Heart right ventricle (tissue), 16 donors: ENCODE measurements at regions not wholly inside any gene's neighbourhood (a gene's known extent, or its start where the extent isn't known, plus 50 kb on each side); places are given as distances from the start of the nearest gene placed in this dataset.

Source experiments
- ATAC-seq, 8 donors: fragments of 200-7000 bp; cut with Tn5 transposase; one replicate each; pipeline ENCODE4 v1.9.1; 2020; ENCODE audit warnings: mild to moderate bottlenecking in 8 of 8, moderate library complexity in 8 of 8, moderate number of reproducible peaks in 1 of 8
- DNase-seq, 2 donors: peaks; one replicate each; pipeline ENCODE4 v3.0.0-alpha.2; 2020
- H3K27ac ChIP-seq, 10 donors: fragments of 200-600 bp; sonication (generic) in 2 of 10; one replicate each; pipeline versions ENCODE4 v1.5.0 to v1.8.0; 2020 to 2022; ENCODE audit warnings: mild to moderate bottlenecking in 3 of 10
- H3K27me3 ChIP-seq, 7 donors: fragments of 200-600 bp; one replicate each; pipeline ENCODE4 v1.8.0; 2021 to 2022; ENCODE audit warnings: mild to moderate bottlenecking in 2 of 7
- H3K36me3 ChIP-seq, 9 donors: fragments of 200-600 bp; sonication (generic) in 1 of 9; one replicate each; pipeline versions ENCODE4 v1.5.0 to v1.8.0; 2020 to 2022; ENCODE audit warnings: mild to moderate bottlenecking in 2 of 9
- H3K4me1 ChIP-seq, 9 donors: fragments of 200-600 bp; sonication (generic) in 1 of 9; one replicate each; pipeline versions ENCODE4 v1.5.0 to v1.8.0; 2020 to 2022; ENCODE audit warnings: mild to moderate bottlenecking in 4 of 9
- H3K4me3 ChIP-seq, 10 donors: fragments of 200-600 bp; sonication (generic) in 2 of 10; one replicate each; pipeline versions ENCODE4 v1.5.0 to v1.8.0; 2020 to 2022; ENCODE audit warnings: mild to moderate bottlenecking in 7 of 10, moderate library complexity in 2 of 10
- H3K9me3 ChIP-seq, 11 donors: fragments of 200-600 bp in 10 of 11; sonication (generic) in 2 of 11; one replicate each; pipeline versions ENCODE4 v1.5.0 to v1.8.0; 2013 to 2022; ENCODE audit warnings: mild to moderate bottlenecking in 2 of 11, control low read depth in 1 of 11, moderate library complexity in 1 of 11
- whole genome bisulfite sequencing, 2 donors: extraction: QIAGEN DNeasy Blood & Tissue Kit; methylation state at CpG; one replicate each; pipeline ENCODE4 v1.1.7; 2013; ENCODE audit warnings: inconsistent platforms in 1 of 2; 5-methylcytosine and 5-hydroxymethylcytosine counted together
- intact Hi-C, 10 donors: fragments of 100-400 bp; cut with DNase I; formaldehyde crosslinking; loops; one replicate each; pipeline versions ENCODE4 v1.11.1 to v1.14.2; 2022
- TF ChIP-seq, protein P1 (sequence below), 9 donors: fragments of 200-600 bp; sonication (generic) in 2 of 9; IDR thresholded peaks; one replicate each; pipeline versions ENCODE4 v1.5.0 to v1.8.0; 2021 to 2022; ENCODE audit warnings: antibody characterized with exemption in 9 of 9, mild to moderate bottlenecking in 5 of 9, moderate library complexity in 1 of 9
- donor health status: Arrhythmogenic right ventricular cardiomyopathy.
- donor health status: ischemic (EF 13 %, LVEDD 7.1; RV severe dilation, severe dysfunction).
- donor health status: healthy with polysubstance abuse.
- donor health status: DM: no; HTN: yes; CAD: no.
- donor health status: DM: no; HTN: no; CAD: no.
- donor health status: ischemic (EF 25% LVEDD 6.9; RV normal size, moderate dysfunction).
- donor health status: ischemic (EF 25% LVEDD 5.7; RV mildly dilated, moderate dysfunction).
- donor health status: healthy.
- donor health status: DM: yes; HTN: yes; CAD: no.
- donor health status: Ischemic cardiomyopathy.
- donor health status: ischemic (EF 35%, LVEDD 5.7; RV mildly dilated, moderate dysfunction).
- donor health status: nonischemic (EF 11% LVEDD 7.7; RV severe dilation, severe dysfunction).
- donor health status: DM: yes; HTN: yes; CAD: no.
- donor health status: PGD.
- donor health status: ischemic (EF 29% LVEDD 5.4; RV normal size, mild dysfunction).
- donor health status: nonischemic (EF 23%, LVEDD 6.1; RV moderate dilation, normal function).

DNA sequence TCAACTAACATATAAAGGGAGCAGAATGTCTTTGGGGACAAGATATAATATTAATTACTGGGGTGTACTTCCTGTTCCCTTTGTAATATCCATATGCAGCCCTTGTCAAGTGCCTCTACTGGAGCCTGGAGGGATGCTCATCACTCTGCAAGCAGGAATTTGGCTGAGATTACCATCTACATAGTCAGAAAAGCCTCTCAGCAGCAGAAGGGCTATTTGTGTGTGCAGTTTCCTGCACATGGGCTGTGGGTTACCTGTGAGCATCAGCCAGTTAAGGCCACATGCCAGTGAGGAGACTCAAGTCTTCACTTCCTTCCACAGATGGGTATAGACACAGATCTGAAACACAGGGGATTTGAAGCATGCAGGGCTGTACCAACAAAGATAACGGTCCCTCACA, 278.1 kb upstream of the PLSCR5 start:
- no peak for ATAC-seq
- H3K27me3 ChIP-seq, result no peaks in the 10 kb centered on the region
- H3K4me3 ChIP-seq, result no peak overlapping the region
- H3K4me1 ChIP-seq, result no peaks in the 10 kb centered on the region
- no peaks in the 10 kb centered on the region for H3K9me3 ChIP-seq
- no peak for DNase-seq
- no peaks in the 10 kb centered on the region for H3K36me3 ChIP-seq
- no peak overlapping the region for H3K27ac ChIP-seq
- TF ChIP-seq, protein P1, sequence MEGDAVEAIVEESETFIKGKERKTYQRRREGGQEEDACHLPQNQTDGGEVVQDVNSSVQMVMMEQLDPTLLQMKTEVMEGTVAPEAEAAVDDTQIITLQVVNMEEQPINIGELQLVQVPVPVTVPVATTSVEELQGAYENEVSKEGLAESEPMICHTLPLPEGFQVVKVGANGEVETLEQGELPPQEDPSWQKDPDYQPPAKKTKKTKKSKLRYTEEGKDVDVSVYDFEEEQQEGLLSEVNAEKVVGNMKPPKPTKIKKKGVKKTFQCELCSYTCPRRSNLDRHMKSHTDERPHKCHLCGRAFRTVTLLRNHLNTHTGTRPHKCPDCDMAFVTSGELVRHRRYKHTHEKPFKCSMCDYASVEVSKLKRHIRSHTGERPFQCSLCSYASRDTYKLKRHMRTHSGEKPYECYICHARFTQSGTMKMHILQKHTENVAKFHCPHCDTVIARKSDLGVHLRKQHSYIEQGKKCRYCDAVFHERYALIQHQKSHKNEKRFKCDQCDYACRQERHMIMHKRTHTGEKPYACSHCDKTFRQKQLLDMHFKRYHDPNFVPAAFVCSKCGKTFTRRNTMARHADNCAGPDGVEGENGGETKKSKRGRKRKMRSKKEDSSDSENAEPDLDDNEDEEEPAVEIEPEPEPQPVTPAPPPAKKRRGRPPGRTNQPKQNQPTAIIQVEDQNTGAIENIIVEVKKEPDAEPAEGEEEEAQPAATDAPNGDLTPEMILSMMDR (IDR thresholded peaks at IDR 0.05), result no peak
- WGBS, 2 donors, result 50 to 64% methylated on average over 1 of the region's 1 CpG
- intact Hi-C loops, result no loop called here

DNA sequence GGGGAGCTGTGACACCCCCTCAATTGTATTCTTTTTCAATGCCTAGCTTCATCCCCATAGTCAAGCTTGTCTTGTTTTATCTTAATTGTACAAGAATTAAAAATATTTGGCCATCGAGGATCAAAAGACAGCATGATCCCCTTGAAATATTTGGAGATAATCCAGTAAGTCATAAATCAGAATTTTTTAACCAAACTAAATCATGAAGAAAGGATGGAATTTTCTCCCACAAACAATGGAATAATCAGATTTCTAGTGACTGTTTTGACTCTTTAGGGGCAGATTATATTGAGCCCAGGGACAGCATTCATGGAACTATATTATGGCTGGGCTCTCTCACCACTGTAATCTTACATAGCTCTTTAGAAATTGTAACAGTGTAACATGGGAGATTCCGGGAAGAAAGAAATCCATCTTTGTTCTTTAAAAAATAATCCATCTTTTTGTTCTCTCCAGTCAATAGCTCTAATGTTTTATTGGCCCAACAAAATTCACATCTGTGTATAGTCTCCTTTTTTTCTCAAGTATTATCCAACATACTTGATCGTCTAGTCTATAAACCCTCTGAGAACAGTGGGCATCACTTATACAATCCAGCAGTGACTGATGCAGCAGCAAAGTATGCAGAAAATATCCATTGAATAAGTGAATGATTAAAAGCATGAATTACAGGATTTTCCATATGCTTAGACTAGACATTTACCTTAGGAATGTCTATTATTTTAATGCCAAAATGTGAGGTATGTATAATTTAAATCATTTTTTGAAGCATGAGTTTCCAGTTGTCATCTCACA, 277.0 kb upstream of the PLSCR5 start:
- no peaks in the 10 kb centered on the region for H3K4me1 ChIP-seq
- intact Hi-C loops, result no loop called here
- WGBS, 2 donors, result 71 to 80% methylated on average over 3 of the region's 3 CpGs

DNA sequence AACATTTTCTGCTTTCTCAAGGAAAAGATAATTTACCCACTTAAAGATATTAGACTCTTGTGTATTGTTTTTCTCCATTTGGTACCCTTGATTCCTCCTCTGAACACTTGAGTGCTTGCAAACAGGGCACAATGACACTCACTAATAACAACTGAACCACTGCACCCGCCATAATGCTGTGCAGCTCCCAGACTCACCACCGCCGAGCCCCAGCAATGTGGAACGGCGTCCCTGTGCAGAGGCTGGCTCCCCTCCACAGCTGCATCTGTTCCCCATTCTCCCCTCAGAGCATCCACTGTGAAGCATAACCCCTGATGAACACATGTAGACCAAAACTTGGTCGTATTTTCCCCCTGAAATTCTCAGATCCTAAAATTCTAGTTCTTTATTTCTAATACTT, 276.2 kb upstream of the PLSCR5 start:
- TF ChIP-seq, protein P1 (IDR thresholded peaks at IDR 0.05), result no peak
- intact Hi-C loops, result no loop called here
- ATAC-seq (no peak), DNase-seq (no peak)
- WGBS, 2 donors, result 81 to 82% methylated on average over 6 of the region's 6 CpGs
- Histone ChIP-seq H3K27ac (no peak overlapping the region), H3K36me3 (no peaks in the 10 kb centered on the region), H3K4me3 (no peak overlapping the region), H3K27me3 (no peaks in the 10 kb centered on the region), H3K9me3 (no peaks in the 10 kb centered on the region), H3K4me1 (no peaks in the 10 kb centered on the region)

More for the DNA sequence above, 277.0 kb upstream of the PLSCR5 start:
- Histone ChIP-seq H3K27me3 (no peaks in the 10 kb centered on the region), H3K9me3 (no peaks in the 10 kb centered on the region), H3K27ac (no peak overlapping the region), H3K4me3 (no peak overlapping the region), H3K36me3 (no peaks in the 10 kb centered on the region)
- no peak for DNase-seq
- TF ChIP-seq, protein P1 (IDR thresholded peaks at IDR 0.05), result no peak
- no peak for ATAC-seq

DNA sequence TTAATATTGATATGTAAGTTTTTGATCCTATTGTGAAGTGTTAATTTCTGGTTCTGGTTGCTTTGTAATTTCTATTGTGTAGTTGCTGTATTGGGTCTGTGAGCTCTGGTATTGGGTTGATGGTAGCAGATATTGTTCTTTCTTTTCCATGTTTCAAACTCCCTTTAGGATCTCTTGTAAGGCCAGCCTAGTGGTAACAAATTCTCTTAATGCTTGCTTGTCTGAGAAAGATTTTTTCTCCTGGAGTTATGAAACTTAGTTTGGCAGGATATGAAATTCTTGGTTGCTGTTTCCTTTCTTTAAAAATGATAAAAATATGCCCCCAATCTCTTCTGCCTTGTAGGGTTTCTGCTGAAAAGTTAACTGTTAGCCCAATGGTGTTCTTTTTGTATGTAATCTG, 268.6 kb upstream of the PLSCR5 start:
- DNase-seq (no peak), ATAC-seq (no peak)
- no peaks in the 10 kb centered on the region for H3K36me3 ChIP-seq
- H3K27me3 ChIP-seq, result no peaks in the 10 kb centered on the region
- intact Hi-C loops, result no loop called here
- no peak overlapping the region for H3K27ac ChIP-seq
- TF ChIP-seq, protein P1 (IDR thresholded peaks at IDR 0.05), result no peak
- H3K4me3 ChIP-seq, result no peak overlapping the region
- H3K9me3 ChIP-seq, result peaks cover 0 to 34% (median 12%) of the 10 kb centered on the region in 11 donors
- H3K4me1 ChIP-seq, result no peaks in the 10 kb centered on the region
